ENCODE measurements at regions not wholly inside any gene's neighbourhood (a gene's known extent, or its start where the extent isn't known, plus 50 kb on each side); places are given as distances from the start of the nearest gene placed in this dataset.

- TF ChIP-seq BACH1 (IDR thresholded peaks at IDR 0.05; ENCODE audit: low read length) = no peak
- no peak for TF ChIP-seq SP1 (IDR thresholded peaks at IDR 0.05; ENCODE audit: low read depth, low read length)
- no peak for TF ChIP-seq USF2 (IDR thresholded peaks at IDR 0.05; ENCODE audit: low read length)
- no peak for TF ChIP-seq RNF2 (IDR thresholded peaks at IDR 0.05; ENCODE audit: borderline replicate concordance, low read depth, low read length, missing control alignments, poor library complexity, severe bottlenecking)
Measured at GRCh38 chr15:39000008-39000734, 435.6 kb upstream of the RASGRP1 start (continued).
